ENCODE measurements at regions not wholly inside any gene's neighbourhood (a gene's known extent, or its start where the extent isn't known, plus 50 kb on each side); places are given as distances from the start of the nearest gene placed in this dataset.

DNA sequence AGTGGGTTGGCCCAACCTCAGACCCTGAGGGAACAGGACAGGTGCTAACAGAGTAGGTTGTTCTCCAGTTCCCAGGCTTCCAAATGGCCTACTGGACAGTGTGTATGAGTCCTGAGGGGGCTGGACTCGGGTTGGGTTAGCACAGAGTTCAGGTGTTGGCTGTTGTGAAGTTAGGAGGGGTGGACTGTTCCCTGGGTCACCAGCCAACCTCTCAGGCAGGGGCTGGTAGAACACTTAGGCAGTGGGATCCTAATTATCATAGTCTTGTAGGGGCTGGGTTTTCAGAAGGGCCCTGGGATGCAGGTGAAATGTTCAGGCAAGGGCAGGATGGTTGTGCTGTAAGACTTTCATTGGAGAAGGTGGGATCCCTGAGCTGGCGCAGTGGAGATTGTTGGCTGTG, 293.0 kb downstream of the ZWINT start (continued):
- TF ChIP-seq, protein P1, sequence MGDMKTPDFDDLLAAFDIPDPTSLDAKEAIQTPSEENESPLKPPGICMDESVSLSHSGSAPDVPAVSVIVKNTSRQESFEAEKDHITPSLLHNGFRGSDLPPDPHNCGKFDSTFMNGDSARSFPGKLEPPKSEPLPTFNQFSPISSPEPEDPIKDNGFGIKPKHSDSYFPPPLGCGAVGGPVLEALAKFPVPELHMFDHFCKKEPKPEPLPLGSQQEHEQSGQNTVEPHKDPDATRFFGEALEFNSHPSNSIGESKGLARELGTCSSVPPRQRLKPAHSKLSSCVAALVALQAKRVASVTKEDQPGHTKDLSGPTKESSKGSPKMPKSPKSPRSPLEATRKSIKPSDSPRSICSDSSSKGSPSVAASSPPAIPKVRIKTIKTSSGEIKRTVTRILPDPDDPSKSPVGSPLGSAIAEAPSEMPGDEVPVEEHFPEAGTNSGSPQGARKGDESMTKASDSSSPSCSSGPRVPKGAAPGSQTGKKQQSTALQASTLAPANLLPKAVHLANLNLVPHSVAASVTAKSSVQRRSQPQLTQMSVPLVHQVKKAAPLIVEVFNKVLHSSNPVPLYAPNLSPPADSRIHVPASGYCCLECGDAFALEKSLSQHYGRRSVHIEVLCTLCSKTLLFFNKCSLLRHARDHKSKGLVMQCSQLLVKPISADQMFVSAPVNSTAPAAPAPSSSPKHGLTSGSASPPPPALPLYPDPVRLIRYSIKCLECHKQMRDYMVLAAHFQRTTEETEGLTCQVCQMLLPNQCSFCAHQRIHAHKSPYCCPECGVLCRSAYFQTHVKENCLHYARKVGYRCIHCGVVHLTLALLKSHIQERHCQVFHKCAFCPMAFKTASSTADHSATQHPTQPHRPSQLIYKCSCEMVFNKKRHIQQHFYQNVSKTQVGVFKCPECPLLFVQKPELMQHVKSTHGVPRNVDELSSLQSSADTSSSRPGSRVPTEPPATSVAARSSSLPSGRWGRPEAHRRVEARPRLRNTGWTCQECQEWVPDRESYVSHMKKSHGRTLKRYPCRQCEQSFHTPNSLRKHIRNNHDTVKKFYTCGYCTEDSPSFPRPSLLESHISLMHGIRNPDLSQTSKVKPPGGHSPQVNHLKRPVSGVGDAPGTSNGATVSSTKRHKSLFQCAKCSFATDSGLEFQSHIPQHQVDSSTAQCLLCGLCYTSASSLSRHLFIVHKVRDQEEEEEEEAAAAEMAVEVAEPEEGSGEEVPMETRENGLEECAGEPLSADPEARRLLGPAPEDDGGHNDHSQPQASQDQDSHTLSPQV (IDR thresholded peaks at IDR 0.05): no peak
- TF ChIP-seq, protein P2, sequence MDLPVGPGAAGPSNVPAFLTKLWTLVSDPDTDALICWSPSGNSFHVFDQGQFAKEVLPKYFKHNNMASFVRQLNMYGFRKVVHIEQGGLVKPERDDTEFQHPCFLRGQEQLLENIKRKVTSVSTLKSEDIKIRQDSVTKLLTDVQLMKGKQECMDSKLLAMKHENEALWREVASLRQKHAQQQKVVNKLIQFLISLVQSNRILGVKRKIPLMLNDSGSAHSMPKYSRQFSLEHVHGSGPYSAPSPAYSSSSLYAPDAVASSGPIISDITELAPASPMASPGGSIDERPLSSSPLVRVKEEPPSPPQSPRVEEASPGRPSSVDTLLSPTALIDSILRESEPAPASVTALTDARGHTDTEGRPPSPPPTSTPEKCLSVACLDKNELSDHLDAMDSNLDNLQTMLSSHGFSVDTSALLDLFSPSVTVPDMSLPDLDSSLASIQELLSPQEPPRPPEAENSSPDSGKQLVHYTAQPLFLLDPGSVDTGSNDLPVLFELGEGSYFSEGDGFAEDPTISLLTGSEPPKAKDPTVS (IDR thresholded peaks at IDR 0.05; ENCODE audit: low read depth, low read length): no peak
- TF ChIP-seq, protein P3, sequence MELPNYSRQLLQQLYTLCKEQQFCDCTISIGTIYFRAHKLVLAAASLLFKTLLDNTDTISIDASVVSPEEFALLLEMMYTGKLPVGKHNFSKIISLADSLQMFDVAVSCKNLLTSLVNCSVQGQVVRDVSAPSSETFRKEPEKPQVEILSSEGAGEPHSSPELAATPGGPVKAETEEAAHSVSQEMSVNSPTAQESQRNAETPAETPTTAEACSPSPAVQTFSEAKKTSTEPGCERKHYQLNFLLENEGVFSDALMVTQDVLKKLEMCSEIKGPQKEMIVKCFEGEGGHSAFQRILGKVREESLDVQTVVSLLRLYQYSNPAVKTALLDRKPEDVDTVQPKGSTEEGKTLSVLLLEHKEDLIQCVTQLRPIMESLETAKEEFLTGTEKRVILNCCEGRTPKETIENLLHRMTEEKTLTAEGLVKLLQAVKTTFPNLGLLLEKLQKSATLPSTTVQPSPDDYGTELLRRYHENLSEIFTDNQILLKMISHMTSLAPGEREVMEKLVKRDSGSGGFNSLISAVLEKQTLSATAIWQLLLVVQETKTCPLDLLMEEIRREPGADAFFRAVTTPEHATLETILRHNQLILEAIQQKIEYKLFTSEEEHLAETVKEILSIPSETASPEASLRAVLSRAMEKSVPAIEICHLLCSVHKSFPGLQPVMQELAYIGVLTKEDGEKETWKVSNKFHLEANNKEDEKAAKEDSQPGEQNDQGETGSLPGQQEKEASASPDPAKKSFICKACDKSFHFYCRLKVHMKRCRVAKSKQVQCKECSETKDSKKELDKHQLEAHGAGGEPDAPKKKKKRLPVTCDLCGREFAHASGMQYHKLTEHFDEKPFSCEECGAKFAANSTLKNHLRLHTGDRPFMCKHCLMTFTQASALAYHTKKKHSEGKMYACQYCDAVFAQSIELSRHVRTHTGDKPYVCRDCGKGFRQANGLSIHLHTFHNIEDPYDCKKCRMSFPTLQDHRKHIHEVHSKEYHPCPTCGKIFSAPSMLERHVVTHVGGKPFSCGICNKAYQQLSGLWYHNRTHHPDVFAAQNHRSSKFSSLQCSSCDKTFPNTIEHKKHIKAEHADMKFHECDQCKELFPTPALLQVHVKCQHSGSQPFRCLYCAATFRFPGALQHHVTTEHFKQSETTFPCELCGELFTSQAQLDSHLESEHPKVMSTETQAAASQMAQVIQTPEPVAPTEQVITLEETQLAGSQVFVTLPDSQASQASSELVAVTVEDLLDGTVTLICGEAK (IDR thresholded peaks at IDR 0.05; ENCODE audit: borderline replicate concordance): no peak
- TF ChIP-seq NRF1 (conservative IDR thresholded peaks at IDR 0.05; ENCODE audit: low read depth, low read length) (no peak), SMAD5 (IDR thresholded peaks at IDR 0.05; ENCODE audit: low read depth) (no peak), ZNF622 (IDR thresholded peaks at IDR 0.05) (no peak), ZNF384 (IDR thresholded peaks at IDR 0.05; ENCODE audit: borderline replicate concordance, low read depth, low read length) (no peak), DPF2 (IDR thresholded peaks at IDR 0.05) (no peak), SMAD1 (IDR thresholded peaks at IDR 0.05; ENCODE audit: low read depth, partially characterized antibody) (no peak)
- TF ChIP-seq, protein P4, sequence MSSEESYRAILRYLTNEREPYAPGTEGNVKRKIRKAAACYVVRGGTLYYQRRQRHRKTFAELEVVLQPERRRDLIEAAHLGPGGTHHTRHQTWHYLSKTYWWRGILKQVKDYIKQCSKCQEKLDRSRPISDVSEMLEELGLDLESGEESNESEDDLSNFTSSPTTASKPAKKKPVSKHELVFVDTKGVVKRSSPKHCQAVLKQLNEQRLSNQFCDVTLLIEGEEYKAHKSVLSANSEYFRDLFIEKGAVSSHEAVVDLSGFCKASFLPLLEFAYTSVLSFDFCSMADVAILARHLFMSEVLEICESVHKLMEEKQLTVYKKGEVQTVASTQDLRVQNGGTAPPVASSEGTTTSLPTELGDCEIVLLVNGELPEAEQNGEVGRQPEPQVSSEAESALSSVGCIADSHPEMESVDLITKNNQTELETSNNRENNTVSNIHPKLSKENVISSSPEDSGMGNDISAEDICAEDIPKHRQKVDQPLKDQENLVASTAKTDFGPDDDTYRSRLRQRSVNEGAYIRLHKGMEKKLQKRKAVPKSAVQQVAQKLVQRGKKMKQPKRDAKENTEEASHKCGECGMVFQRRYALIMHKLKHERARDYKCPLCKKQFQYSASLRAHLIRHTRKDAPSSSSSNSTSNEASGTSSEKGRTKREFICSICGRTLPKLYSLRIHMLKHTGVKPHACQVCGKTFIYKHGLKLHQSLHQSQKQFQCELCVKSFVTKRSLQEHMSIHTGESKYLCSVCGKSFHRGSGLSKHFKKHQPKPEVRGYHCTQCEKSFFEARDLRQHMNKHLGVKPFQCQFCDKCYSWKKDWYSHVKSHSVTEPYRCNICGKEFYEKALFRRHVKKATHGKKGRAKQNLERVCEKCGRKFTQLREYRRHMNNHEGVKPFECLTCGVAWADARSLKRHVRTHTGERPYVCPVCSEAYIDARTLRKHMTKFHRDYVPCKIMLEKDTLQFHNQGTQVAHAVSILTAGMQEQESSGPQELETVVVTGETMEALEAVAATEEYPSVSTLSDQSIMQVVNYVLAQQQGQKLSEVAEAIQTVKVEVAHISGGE (CRISPR knock-in tag; IDR thresholded peaks at IDR 0.05): no peak
- TF ChIP-seq, protein P5, sequence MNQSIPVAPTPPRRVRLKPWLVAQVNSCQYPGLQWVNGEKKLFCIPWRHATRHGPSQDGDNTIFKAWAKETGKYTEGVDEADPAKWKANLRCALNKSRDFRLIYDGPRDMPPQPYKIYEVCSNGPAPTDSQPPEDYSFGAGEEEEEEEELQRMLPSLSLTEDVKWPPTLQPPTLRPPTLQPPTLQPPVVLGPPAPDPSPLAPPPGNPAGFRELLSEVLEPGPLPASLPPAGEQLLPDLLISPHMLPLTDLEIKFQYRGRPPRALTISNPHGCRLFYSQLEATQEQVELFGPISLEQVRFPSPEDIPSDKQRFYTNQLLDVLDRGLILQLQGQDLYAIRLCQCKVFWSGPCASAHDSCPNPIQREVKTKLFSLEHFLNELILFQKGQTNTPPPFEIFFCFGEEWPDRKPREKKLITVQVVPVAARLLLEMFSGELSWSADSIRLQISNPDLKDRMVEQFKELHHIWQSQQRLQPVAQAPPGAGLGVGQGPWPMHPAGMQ (IDR thresholded peaks at IDR 0.05; ENCODE audit: borderline replicate concordance): no peak
